GM12878 (cell line): ENCODE measurements at regions not wholly inside any gene's neighbourhood (a gene's known extent, or its start where the extent isn't known, plus 50 kb on each side); places are given as distances from the start of the nearest gene placed in this dataset.

Source experiments
- ATAC-seq: fragments of 200-7000 bp; cut with Tn5 transposase; 3 replicates; pipeline ENCODE4 v1.9.1; 2020; ENCODE audit warnings: mild to moderate bottlenecking, moderate library complexity
- BruUV-seq: library from RNA; stranded (reverse); fragments of 400-500 nt; replicated peaks from 2 replicates; lab custom pipeline; 2021; lab: Mats Ljungman, UMichigan
- CTCF ChIA-PET: fragments of 300-600 bp; sonication (Branson Sonifier 250); formaldehyde crosslinking; extraction: SDS; loops from one replicate; lab custom pipeline; 2021; ENCODE audit warnings: inconsistent platforms; lab: Yijun Ruan, JAX
- POLR2A ChIA-PET: fragments of 350-600 bp; formaldehyde crosslinking; extraction: SDS; loops from one replicate; lab custom pipeline; 2021; ENCODE audit warnings: inconsistent platforms; lab: Charles Lee
- RAD21 ChIA-PET: fragments of 300-600 bp; sonication (Branson Sonifier 250); formaldehyde crosslinking; loops from one replicate; lab custom pipeline; 2023; ENCODE audit warnings: antibody characterized with exemption; ENCODE audit not compliant: unreplicated experiment; lab: Charles Lee
- SMC1A ChIA-PET: fragments of 300-600 bp; sonication (Branson Sonifier 250); formaldehyde crosslinking; loops from one replicate; lab custom pipeline; 2023; ENCODE audit not compliant: unreplicated experiment, uncharacterized antibody; lab: Charles Lee
- DNase-seq: peaks from one replicate; pipeline ENCODE4 v3.0.0-alpha.2; 2011; ENCODE audit warnings: low read depth, low spot score
- FAIRE-seq: peaks from 3 replicates; lab custom pipeline; 2011; peaks lifted over from hg19 to GRCh38; lab: Jason Lieb, UNC
- H2AFZ ChIP-seq: 2 replicates; pipeline ENCODE4 v1.6.0; 2011; ENCODE audit warnings: low read depth, low read length, control low read depth; ENCODE audit not compliant: control insufficient read depth
- H3K27ac ChIP-seq: 2 replicates; pipeline ENCODE4 v1.5.1; 2011; ENCODE audit warnings: control low read depth; ENCODE audit not compliant: control insufficient read depth, insufficient read depth
- H3K27me3 ChIP-seq, 2 experiments: replicated peaks in 1 of 2; 2 replicates each; pipeline versions ENCODE4 v1.6.0 to v1.6.1; 2011; ENCODE audit warnings: low read length in 1 of 2; ENCODE audit not compliant: control insufficient read depth in 2 of 2, insufficient read depth in 2 of 2
- H3K36me3 ChIP-seq, 2 experiments: 2 replicates each; pipeline ENCODE4 v1.5.1; 2011; ENCODE audit warnings: low read length in 1 of 2; ENCODE audit not compliant: control insufficient read depth in 2 of 2, insufficient read depth in 2 of 2
- H3K4me1 ChIP-seq: 2 replicates; pipeline ENCODE4 v1.6.1; 2011; ENCODE audit warnings: mild to moderate bottlenecking, low read length, moderate library complexity, mixed read lengths; ENCODE audit not compliant: control insufficient read depth, insufficient read depth
- H3K4me2 ChIP-seq: 2 replicates; pipeline ENCODE4 v1.6.0; 2011; ENCODE audit warnings: control low read depth; ENCODE audit not compliant: control insufficient read depth, insufficient read depth
- H3K4me3 ChIP-seq: fragments of 200-600 bp; sonication (generic); 2 replicates; pipeline ENCODE4 v1.5.1; 2016
- H3K79me2 ChIP-seq: 2 replicates; pipeline ENCODE4 v1.6.0; 2011; ENCODE audit warnings: low read length; ENCODE audit not compliant: control insufficient read depth, insufficient read depth
- H3K9ac ChIP-seq: 2 replicates; pipeline ENCODE4 v1.8.0; 2011; ENCODE audit warnings: low read length, control low read depth, mixed read lengths; ENCODE audit not compliant: control insufficient read depth, insufficient read depth
- H3K9me3 ChIP-seq: replicated peaks from 3 replicates; pipeline ENCODE4 v1.5.1; 2011; ENCODE audit warnings: mild to moderate bottlenecking, low read length; ENCODE audit not compliant: control insufficient read depth, insufficient read depth
- H4K20me1 ChIP-seq: 2 replicates; pipeline ENCODE4 v1.6.0; 2011; ENCODE audit not compliant: control insufficient read depth, insufficient read depth
- CHD2 ChIP-seq: IDR thresholded peaks from 2 replicates; pipeline ENCODE4 v1.6.1; 2011; ENCODE audit warnings: low read depth, low read length, improper control_type of control experiment, borderline replicate concordance
- CHD4 ChIP-seq: fragments of 200-600 bp; sonication (generic); IDR thresholded peaks from 2 replicates; pipeline ENCODE4 v1.6.1; 2016; ENCODE audit warnings: mild to moderate bottlenecking
- KLF5 ChIP-seq: fragments of 450-650 bp; IDR thresholded peaks from 2 replicates; pipeline ENCODE4 v1.6.1; 2014; ENCODE audit warnings: mild to moderate bottlenecking; ENCODE audit not compliant: partially characterized antibody
- SMARCA5 ChIP-seq: fragments of 450-650 bp; IDR thresholded peaks from 2 replicates; pipeline ENCODE4 v1.6.1; 2017; ENCODE audit warnings: mild to moderate bottlenecking
- SPI1 ChIP-seq: IDR thresholded peaks from 2 replicates; pipeline ENCODE4 v1.6.1; 2011; ENCODE audit warnings: low read depth, mild to moderate bottlenecking, low read length, moderate library complexity, borderline replicate concordance; ENCODE audit not compliant: insufficient read depth
- STAT1 ChIP-seq: fragments of 450-650 bp; conservative IDR thresholded peaks from 2 replicates; pipeline ENCODE4 v1.6.1; 2014; ENCODE audit warnings: antibody characterized with exemption, mild to moderate bottlenecking
- in situ Hi-C: fragments of 300-500 bp; cut with MboI; formaldehyde crosslinking; loops from 9 replicates; pipeline ENCODE4 v1.14.3; 2018; ENCODE audit warnings: mixed read lengths
- intact Hi-C: fragments of 100-400 bp; cut with micrococcal nuclease; formaldehyde crosslinking; loops from one replicate; pipeline ENCODE4 v1.14.2; 2022; ENCODE audit not compliant: unreplicated experiment
- TF ChIP-seq, protein P1 (sequence below): fragments of 450-650 bp; IDR thresholded peaks from 2 replicates; pipeline ENCODE4 v1.6.1; 2018; ENCODE audit warnings: mild to moderate bottlenecking, low read depth, moderate library complexity; ENCODE audit not compliant: partially characterized antibody
- TF ChIP-seq, protein P2 (sequence below): fragments of 450-650 bp; IDR thresholded peaks from 2 replicates; pipeline ENCODE4 v1.6.1; 2017; ENCODE audit warnings: mild to moderate bottlenecking
- TF ChIP-seq, protein P3 (sequence below): fragments of 450-650 bp; IDR thresholded peaks from 2 replicates; pipeline ENCODE4 v1.6.1; 2017; ENCODE audit warnings: mild to moderate bottlenecking, moderate library complexity
- TF ChIP-seq, protein P4 (sequence below): IDR thresholded peaks from 2 replicates; pipeline ENCODE4 v1.6.1; 2011; ENCODE audit warnings: low read depth, low read length, improper control_type of control experiment, borderline replicate concordance

GRCh38 chr20:7540018-7540417 is 400.2 kb downstream of the HAO1 start:
- Histone ChIP-seq H3K4me1 (no peaks in the 10 kb centered on the region), H3K27ac (no peak overlapping the region), H3K9ac (no peak overlapping the region), H4K20me1 (no peaks in the 10 kb centered on the region), H3K9me3 (no peaks in the 10 kb centered on the region), H3K27me3 (no peaks in the 10 kb centered on the region), H3K79me2 (no peaks in the 10 kb centered on the region), H3K4me3 (no peak overlapping the region), H3K4me2 (no peak overlapping the region), H2AFZ (no peak overlapping the region), H3K36me3 (no peaks in the 10 kb centered on the region)
- DNase-seq, result no peak
- BruUV-seq, result no TSS peak
- no peak for FAIRE-seq
- ATAC-seq, result no peak
- CTCF ChIA-PET, result no interaction called here
- RAD21 ChIA-PET, result no interaction called here
- intact Hi-C loops (no loop called here), in situ Hi-C loops (no loop called here)
- POLR2A ChIA-PET, result no interaction called here
- SMC1A ChIA-PET, result no interaction called here
- TF ChIP-seq, protein P1, sequence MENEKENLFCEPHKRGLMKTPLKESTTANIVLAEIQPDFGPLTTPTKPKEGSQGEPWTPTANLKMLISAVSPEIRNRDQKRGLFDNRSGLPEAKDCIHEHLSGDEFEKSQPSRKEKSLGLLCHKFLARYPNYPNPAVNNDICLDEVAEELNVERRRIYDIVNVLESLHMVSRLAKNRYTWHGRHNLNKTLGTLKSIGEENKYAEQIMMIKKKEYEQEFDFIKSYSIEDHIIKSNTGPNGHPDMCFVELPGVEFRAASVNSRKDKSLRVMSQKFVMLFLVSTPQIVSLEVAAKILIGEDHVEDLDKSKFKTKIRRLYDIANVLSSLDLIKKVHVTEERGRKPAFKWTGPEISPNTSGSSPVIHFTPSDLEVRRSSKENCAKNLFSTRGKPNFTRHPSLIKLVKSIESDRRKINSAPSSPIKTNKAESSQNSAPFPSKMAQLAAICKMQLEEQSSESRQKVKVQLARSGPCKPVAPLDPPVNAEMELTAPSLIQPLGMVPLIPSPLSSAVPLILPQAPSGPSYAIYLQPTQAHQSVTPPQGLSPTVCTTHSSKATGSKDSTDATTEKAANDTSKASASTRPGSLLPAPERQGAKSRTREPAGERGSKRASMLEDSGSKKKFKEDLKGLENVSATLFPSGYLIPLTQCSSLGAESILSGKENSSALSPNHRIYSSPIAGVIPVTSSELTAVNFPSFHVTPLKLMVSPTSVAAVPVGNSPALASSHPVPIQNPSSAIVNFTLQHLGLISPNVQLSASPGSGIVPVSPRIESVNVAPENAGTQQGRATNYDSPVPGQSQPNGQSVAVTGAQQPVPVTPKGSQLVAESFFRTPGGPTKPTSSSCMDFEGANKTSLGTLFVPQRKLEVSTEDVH, result no peak
- no peak for TF ChIP-seq CHD2
- TF ChIP-seq, protein P2, sequence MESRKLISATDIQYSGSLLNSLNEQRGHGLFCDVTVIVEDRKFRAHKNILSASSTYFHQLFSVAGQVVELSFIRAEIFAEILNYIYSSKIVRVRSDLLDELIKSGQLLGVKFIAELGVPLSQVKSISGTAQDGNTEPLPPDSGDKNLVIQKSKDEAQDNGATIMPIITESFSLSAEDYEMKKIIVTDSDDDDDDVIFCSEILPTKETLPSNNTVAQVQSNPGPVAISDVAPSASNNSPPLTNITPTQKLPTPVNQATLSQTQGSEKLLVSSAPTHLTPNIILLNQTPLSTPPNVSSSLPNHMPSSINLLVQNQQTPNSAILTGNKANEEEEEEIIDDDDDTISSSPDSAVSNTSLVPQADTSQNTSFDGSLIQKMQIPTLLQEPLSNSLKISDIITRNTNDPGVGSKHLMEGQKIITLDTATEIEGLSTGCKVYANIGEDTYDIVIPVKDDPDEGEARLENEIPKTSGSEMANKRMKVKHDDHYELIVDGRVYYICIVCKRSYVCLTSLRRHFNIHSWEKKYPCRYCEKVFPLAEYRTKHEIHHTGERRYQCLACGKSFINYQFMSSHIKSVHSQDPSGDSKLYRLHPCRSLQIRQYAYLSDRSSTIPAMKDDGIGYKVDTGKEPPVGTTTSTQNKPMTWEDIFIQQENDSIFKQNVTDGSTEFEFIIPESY, result no peak
- TF ChIP-seq CHD4, result no peak
- TF ChIP-seq, protein P3, sequence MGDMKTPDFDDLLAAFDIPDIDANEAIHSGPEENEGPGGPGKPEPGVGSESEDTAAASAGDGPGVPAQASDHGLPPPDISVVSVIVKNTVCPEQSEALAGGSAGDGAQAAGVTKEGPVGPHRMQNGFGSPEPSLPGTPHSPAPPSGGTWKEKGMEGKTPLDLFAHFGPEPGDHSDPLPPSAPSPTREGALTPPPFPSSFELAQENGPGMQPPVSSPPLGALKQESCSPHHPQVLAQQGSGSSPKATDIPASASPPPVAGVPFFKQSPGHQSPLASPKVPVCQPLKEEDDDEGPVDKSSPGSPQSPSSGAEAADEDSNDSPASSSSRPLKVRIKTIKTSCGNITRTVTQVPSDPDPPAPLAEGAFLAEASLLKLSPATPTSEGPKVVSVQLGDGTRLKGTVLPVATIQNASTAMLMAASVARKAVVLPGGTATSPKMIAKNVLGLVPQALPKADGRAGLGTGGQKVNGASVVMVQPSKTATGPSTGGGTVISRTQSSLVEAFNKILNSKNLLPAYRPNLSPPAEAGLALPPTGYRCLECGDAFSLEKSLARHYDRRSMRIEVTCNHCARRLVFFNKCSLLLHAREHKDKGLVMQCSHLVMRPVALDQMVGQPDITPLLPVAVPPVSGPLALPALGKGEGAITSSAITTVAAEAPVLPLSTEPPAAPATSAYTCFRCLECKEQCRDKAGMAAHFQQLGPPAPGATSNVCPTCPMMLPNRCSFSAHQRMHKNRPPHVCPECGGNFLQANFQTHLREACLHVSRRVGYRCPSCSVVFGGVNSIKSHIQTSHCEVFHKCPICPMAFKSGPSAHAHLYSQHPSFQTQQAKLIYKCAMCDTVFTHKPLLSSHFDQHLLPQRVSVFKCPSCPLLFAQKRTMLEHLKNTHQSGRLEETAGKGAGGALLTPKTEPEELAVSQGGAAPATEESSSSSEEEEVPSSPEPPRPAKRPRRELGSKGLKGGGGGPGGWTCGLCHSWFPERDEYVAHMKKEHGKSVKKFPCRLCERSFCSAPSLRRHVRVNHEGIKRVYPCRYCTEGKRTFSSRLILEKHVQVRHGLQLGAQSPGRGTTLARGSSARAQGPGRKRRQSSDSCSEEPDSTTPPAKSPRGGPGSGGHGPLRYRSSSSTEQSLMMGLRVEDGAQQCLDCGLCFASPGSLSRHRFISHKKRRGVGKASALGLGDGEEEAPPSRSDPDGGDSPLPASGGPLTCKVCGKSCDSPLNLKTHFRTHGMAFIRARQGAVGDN, result no peak
- TF ChIP-seq, protein P4, sequence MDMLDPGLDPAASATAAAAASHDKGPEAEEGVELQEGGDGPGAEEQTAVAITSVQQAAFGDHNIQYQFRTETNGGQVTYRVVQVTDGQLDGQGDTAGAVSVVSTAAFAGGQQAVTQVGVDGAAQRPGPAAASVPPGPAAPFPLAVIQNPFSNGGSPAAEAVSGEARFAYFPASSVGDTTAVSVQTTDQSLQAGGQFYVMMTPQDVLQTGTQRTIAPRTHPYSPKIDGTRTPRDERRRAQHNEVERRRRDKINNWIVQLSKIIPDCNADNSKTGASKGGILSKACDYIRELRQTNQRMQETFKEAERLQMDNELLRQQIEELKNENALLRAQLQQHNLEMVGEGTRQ, result no peak
- TF ChIP-seq STAT1, result no peak
- TF ChIP-seq SMARCA5, result no peak
- TF ChIP-seq SPI1, result no peak
- no peak for TF ChIP-seq KLF5
